Stomach (tissue), 8 donors: ENCODE measurements at regions not wholly inside any gene's neighbourhood (a gene's known extent, or its start where the extent isn't known, plus 50 kb on each side); places are given as distances from the start of the nearest gene placed in this dataset.
A peak's percentile ranks its signal among the peaks of the same experiment; 100 is the strongest.

Experiments
- DNase-seq, 2 donors: peaks; one replicate each; pipeline versions ENCODE4 v3.0.0 to v3.0.0-alpha.2; 2013 to 2019
- H3K27ac ChIP-seq, 5 donors: fragments of 200-600 bp in 4 of 5; sonication (generic) in 4 of 5; one replicate each; pipeline ENCODE4 v1.5.1; 2013 to 2019; ENCODE audit warnings: mild to moderate bottlenecking in 1 of 5, moderate library complexity in 1 of 5
- H3K27me3 ChIP-seq, 3 donors: fragments of 200-600 bp; sonication (generic); one replicate each; pipeline ENCODE4 v1.5.1; 2017 to 2019; ENCODE audit warnings: mixed run types in 1 of 3
- H3K36me3 ChIP-seq, 4 donors: fragments of 200-600 bp; sonication (generic); 1 replicate in 3 of 4; 2 replicates in 1 of 4; pipeline ENCODE4 v1.5.1; 2016 to 2019
- H3K4me1 ChIP-seq, 4 donors: fragments of 200-600 bp; sonication (generic); one replicate each; pipeline ENCODE4 v1.5.1; 2016 to 2019
- H3K4me3 ChIP-seq, 4 donors: fragments of 200-600 bp; sonication (generic) in 3 of 4; one replicate each; pipeline ENCODE4 v1.5.1; 2016 to 2019; ENCODE audit warnings: mild to moderate bottlenecking in 1 of 4
- H3K9me3 ChIP-seq, 4 donors: fragments of 200-600 bp; sonication (generic); one replicate each; pipeline ENCODE4 v1.5.1; 2016 to 2019
- EP300 ChIP-seq: sonication (generic); formaldehyde crosslinking; IDR thresholded peaks from one replicate; pipeline ENCODE4 v1.6.1; 2017; ENCODE audit warnings: antibody characterized with exemption
- POLR2A ChIP-seq, 4 donors: fragments of 450-650 bp; IDR thresholded peaks; one replicate each; pipeline ENCODE4 v1.6.1; 2016; ENCODE audit warnings: antibody characterized with exemption in 4 of 4, control low read depth in 2 of 4, mild to moderate bottlenecking in 1 of 4, moderate library complexity in 1 of 4
- POLR2AphosphoS5 ChIP-seq, 3 donors: sonication (generic); formaldehyde crosslinking; IDR thresholded peaks; one replicate each; pipeline ENCODE4 v1.6.1; 2016; ENCODE audit warnings: antibody characterized with exemption in 3 of 3
- WGBS, 5 donors: extraction: QIAGEN DNeasy Blood & Tissue Kit in 3 of 5; methylation state at CpG; one replicate each; pipeline versions ENCODE4 v1.1.5 to v1.1.7; 2013 to 2018; 5-methylcytosine and 5-hydroxymethylcytosine counted together
- intact Hi-C: fragments of 100-400 bp; cut with DNase I; formaldehyde crosslinking; loops from one replicate; pipeline ENCODE4 v1.15.1; 2023; ENCODE audit warnings: low total_unique reads
- TF ChIP-seq, protein P1 (sequence below), 7 experiments: fragments of 450-650 bp in 4 of 7; fragments of 200-600 bp in 3 of 7; sonication (generic) in 3 of 7; IDR thresholded peaks; one replicate each; pipeline ENCODE4 v1.5.1; 2016 to 2019; ENCODE audit warnings: antibody characterized with exemption in 7 of 7, control low read depth in 2 of 7, mild to moderate bottlenecking in 1 of 7
- donor health status: healthy with polysubstance abuse.
- donor health status: Bipolar disorder and iron deficiency.
- donor health status: healthy.

GRCh38 chr11:87437133-87437843 is 399.6 kb downstream of the TMEM135 start:
- no peak for TF ChIP-seq POLR2A (IDR thresholded peaks at IDR 0.05)
- TF ChIP-seq, protein P1, sequence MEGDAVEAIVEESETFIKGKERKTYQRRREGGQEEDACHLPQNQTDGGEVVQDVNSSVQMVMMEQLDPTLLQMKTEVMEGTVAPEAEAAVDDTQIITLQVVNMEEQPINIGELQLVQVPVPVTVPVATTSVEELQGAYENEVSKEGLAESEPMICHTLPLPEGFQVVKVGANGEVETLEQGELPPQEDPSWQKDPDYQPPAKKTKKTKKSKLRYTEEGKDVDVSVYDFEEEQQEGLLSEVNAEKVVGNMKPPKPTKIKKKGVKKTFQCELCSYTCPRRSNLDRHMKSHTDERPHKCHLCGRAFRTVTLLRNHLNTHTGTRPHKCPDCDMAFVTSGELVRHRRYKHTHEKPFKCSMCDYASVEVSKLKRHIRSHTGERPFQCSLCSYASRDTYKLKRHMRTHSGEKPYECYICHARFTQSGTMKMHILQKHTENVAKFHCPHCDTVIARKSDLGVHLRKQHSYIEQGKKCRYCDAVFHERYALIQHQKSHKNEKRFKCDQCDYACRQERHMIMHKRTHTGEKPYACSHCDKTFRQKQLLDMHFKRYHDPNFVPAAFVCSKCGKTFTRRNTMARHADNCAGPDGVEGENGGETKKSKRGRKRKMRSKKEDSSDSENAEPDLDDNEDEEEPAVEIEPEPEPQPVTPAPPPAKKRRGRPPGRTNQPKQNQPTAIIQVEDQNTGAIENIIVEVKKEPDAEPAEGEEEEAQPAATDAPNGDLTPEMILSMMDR (IDR thresholded peaks at IDR 0.05), result no peak
- no peak for TF ChIP-seq POLR2AphosphoS5 (IDR thresholded peaks at IDR 0.05)
- no peak for TF ChIP-seq EP300
- no peaks in the 10 kb centered on the region for H3K27me3 ChIP-seq
- WGBS, 5 donors, result 60 to 74% (median 63%) methylated on average over 5 of the region's 5 CpGs
- H3K36me3 ChIP-seq, result no peaks in the 10 kb centered on the region
- intact Hi-C loops, result no loop called here
- no peak overlapping the region for H3K4me3 ChIP-seq
- peaks cover 0 to 3% (median 0%) of the 10 kb centered on the region in 4 donors for H3K4me1 ChIP-seq
- H3K27ac ChIP-seq, result no peak overlapping the region
- H3K9me3 ChIP-seq, result no peaks in the 10 kb centered on the region
- no peak for DNase-seq

DNA sequence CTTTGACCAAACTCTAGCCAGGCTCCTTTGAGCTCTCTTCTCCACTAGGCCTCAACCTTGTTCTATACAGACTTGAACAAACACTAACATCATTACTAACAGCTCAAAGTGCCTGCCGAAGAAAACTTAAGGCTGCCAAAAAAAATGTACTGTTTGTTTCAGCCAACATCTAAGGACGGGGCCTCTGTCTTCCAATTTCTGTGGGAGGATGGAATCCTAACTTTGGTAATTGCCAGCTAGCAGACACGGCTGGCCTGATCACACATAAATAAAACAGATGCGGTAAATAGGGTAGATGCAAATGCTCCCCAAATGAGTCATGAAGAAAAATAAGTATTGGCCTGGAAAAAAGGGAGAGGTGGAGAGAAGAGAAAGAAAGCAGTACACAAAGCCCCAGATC is 394.3 kb downstream of the TMEM135 start:
- intact Hi-C loops, result no loop called here
- Histone ChIP-seq H3K4me3 (no peak overlapping the region), H3K27ac (no peak overlapping the region), H3K27me3 (no peaks in the 10 kb centered on the region), H3K36me3 (no peaks in the 10 kb centered on the region), H3K4me1 (no peaks in the 10 kb centered on the region), H3K9me3 (no peaks in the 10 kb centered on the region)
- peak in 1 of 2 donors; percentile 48 for DNase-seq
- TF ChIP-seq POLR2AphosphoS5 (IDR thresholded peaks at IDR 0.05) (no peak), POLR2A (IDR thresholded peaks at IDR 0.05) (no peak), EP300 (no peak)
- TF ChIP-seq, protein P1 (IDR thresholded peaks at IDR 0.05), result no peak
- WGBS, 5 donors, result 59 to 79% (median 64%) methylated on average over 4 of the region's 4 CpGs

- no peak overlapping the region for H3K4me3 ChIP-seq
- no peak for DNase-seq
- no peaks in the 10 kb centered on the region for H3K36me3 ChIP-seq
- no peaks in the 10 kb centered on the region for H3K27me3 ChIP-seq
- H3K4me1 ChIP-seq, result no peaks in the 10 kb centered on the region
- H3K27ac ChIP-seq, result no peak overlapping the region
- no peaks in the 10 kb centered on the region for H3K9me3 ChIP-seq
- no peak for TF ChIP-seq POLR2AphosphoS5 (IDR thresholded peaks at IDR 0.05)
- no peak for TF ChIP-seq POLR2A (IDR thresholded peaks at IDR 0.05)
- no peak for TF ChIP-seq EP300
- TF ChIP-seq, protein P1 (IDR thresholded peaks at IDR 0.05), result no peak
- WGBS, 5 donors, result 83 to 97% (median 93%) methylated on average over 2 of the region's 2 CpGs
- intact Hi-C loops, result no loop called here
Observed at GRCh38 chr11:87431392-87431791, 393.7 kb downstream of the TMEM135 start.

DNA sequence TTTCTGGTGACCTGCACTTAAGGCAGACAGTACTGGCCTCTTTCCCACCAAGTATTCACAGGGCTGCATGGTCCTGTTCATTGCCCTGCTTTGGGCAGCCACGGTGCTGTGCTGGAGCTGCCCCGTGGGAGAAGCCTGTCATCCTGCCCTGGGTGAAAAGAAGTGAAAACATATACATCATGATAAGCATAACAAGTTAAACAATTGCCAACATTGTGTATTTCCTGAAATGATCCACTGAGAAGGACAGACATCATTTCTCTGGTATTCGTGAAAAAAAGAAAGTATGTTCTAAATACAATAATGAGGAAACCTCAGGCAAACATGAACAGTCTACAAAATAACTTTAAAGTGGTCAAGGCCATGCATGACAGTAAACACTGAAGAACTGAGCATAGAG is 393.1 kb downstream of the TMEM135 start:
- WGBS, 5 donors, result 24 to 45% (median 36%) methylated on average over 3 of the region's 3 CpGs

More for the DNA sequence above, 393.1 kb downstream of the TMEM135 start:
- intact Hi-C loops, result no loop called here
- no peak overlapping the region for H3K27ac ChIP-seq
- H3K4me1 ChIP-seq, result no peaks in the 10 kb centered on the region
- H3K9me3 ChIP-seq, result no peaks in the 10 kb centered on the region
- H3K36me3 ChIP-seq, result no peaks in the 10 kb centered on the region
- H3K4me3 ChIP-seq, result no peak overlapping the region
- no peaks in the 10 kb centered on the region for H3K27me3 ChIP-seq
- TF ChIP-seq POLR2A (IDR thresholded peaks at IDR 0.05) (no peak), POLR2AphosphoS5 (IDR thresholded peaks at IDR 0.05) (no peak), EP300 (no peak)
- TF ChIP-seq, protein P1 (IDR thresholded peaks at IDR 0.05), result no peak
- no peak for DNase-seq
